NCI-H146 (cell line): ENCODE measurements at regions not wholly inside any gene's neighbourhood (a gene's known extent, or its start where the extent isn't known, plus 50 kb on each side); places are given as distances from the start of the nearest gene placed in this dataset.

Experiments used
- DNase-seq: peaks from one replicate; lab custom pipeline; 2025; lab: John Stamatoyannopoulos, UW

- no peak for DNase-seq
Measured at GRCh38 chr2:67041051-67041450, 356.1 kb upstream of the ETAA1 start.

GRCh38 chr2:67043781-67044478 is 353.2 kb upstream of the ETAA1 start:
- no peak for DNase-seq

- no peak for DNase-seq
Measured at GRCh38 chr2:67046591-67046990, 350.5 kb upstream of the ETAA1 start.

GRCh38 chr2:67048314-67048713 is 348.8 kb upstream of the ETAA1 start:
- no peak for DNase-seq

DNA sequence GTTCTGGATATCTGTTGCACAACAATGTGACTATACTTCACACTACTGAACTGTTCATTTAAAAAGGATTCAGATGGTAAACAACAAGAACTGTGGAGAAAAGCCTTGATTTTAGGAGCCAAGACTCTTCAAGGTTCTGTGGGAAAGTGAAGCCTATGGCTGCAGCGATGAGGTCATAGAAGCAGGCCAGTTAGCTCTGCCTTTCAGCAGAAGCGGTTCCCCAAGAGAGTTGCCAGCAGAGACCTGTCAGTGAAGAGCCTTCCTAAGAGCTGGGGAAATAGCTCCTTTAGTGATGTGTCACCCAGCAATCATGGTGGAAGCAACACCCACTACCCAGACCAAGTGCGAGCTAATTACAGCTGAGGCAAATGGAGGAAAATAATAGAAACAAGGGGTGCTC is 346.5 kb upstream of the ETAA1 start:
- peak; percentile 20 for DNase-seq

DNA sequence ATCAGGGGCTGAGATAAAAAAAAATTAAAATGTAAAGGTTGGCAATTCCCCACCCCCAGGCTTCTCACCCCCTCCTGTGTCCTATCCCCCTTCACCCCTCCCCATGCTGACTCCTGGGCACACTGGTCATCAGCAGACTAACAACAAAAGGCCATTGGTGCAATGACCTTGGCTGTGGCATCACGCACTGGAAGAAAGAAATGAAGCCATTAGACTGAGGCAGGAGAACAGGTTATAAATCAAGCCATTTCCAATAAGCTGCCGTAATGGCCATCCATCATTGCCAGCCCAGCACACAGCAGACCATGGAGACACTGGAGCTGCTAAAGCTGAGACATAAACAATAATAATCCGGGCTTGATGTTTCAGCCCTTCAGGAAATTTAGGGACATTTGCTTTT is 342.4 kb upstream of the ETAA1 start:
- peak; percentile 93 for DNase-seq

DNA sequence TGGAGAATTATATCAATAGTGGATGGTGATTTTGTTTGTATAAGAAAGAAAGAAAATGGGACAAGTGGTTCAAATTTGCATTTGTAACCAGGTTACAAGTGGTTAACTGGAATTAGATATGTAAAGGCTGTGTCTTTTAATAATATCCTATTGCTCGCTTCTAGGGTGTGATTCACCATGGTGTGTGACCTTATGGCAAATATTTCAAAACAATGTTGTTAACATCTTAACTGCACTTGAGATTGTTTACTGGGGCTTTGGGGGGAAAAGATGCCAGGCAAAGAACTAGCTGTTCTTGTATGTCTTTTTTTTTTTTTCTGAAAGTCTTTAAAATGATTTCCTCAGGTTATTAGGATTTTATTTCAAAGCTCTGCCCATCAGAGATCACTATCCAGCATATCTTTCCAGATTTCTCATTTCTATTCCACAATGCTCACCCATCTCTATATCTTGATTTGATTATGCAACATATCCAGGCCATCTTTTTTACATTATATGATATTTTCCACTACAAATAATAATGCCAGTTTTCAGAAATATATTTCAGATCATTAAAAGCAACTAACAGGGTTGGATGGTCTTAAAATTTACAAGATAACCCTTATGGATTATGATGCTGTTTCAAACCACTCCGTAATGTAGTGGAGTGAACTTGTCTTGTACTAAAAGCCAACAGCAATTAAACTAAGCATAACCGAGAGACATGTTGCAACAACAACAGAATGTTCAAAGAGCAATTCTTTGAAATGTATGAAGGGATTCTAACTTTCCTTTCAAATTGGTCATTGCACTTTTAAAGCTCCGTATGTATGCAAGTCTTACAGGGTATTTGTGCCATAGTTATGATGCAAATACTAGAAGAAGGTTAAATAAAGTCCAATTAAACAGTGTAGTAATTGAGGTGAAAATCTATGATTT is 341.5 kb upstream of the ETAA1 start:
- DNase-seq: no peak

DNA sequence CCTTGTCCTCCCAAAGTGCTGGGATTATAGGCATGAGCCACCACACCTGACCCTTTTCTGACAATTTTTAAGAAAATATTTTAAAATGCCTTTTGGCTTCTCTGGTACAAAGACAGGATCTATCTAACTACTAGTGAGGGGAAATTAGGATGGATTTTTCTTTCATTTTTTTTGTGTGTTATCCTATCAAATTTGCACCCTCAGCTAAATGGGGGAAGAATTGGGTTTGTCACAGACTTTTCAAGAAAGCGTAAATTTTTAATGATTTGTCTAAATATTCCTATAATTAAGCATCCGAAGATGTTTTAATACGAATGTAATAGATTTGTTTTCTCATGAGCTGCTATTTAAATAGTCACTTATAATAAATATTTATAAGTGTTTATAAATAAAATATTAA is 340.0 kb upstream of the ETAA1 start:
- DNase-seq: no peak

DNA sequence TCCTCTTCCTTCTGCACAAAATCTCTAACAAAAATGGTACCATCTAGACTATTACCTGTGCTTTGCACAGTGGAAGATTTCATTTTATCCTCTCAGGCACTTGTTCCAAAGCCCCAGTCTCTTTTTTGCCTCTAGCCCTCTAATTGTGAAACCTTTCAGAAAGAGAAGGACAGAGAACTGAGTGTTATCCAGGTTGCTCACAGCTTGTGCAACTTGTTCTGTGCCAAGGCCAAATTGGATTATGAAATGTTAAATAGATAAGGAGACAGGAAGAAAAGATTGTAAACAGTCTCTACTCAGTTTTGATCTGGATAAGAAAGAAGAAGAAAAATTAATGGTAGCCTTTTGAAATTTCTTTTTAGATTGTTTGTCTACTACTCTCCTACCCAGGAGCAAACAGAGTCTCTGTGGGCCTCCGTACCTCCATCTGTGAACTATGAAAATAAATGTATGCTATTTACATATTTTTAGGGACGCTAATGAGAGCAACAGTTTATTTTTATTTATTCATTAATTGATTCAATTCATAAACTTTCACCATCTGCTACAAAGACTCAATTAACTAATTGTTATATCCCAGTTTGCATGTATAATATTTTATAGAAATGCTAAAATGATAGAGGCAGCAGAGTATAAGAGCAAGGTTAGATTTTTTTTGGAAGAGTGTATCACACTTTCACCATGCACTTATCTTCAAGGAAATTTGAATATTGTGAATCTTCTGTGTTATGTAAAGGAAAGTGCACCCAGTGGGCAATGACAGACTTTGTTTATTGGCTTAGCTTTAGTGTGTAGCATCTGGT is 339.0 kb upstream of the ETAA1 start:
- DNase-seq: no peak

GRCh38 chr2:67065046-67065445 is 332.1 kb upstream of the ETAA1 start:
- DNase-seq: no peak

DNA sequence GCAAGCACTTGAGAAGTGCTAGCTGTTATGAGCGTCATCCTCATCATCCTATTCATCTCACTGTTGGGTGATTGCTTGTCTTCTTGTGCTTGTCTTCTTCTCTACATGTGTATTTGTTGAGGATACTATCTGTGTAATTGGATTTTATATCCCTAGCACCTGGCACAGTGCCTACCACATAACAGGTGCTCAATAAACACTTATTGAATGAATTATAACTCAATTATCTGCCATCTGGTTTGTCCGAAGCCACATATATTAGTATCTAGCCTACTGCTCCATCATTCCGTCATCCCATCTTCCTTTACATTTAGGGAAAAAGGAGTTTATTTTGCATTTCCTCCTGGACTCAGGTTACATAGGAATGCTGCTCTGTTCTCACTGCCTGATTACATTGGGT is 330.4 kb upstream of the ETAA1 start:
- no peak for DNase-seq

- no peak for DNase-seq
Measured at GRCh38 chr2:67067656-67068055, 329.5 kb upstream of the ETAA1 start.

DNA sequence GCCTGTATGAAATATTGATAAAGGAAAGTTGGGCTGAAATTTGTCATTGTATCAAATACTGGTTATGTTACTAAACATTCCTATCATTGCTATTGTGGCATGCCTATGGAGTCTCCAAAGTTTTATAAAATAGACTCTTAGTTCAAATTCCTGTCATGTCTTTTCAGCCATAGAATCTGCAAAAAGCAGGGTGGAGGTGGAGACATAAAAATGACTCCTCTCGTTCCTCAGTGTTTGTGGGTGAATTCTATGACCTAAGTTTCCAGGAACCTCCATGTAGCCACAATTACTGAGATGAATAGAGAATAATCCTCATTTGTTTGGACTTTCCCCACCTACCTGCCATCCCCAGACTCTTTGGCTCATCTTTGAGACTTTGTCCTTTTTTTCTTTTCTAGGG is 326.3 kb upstream of the ETAA1 start:
- no peak for DNase-seq

- no peak for DNase-seq
Measured at GRCh38 chr2:67075056-67075455, 322.1 kb upstream of the ETAA1 start.

DNA sequence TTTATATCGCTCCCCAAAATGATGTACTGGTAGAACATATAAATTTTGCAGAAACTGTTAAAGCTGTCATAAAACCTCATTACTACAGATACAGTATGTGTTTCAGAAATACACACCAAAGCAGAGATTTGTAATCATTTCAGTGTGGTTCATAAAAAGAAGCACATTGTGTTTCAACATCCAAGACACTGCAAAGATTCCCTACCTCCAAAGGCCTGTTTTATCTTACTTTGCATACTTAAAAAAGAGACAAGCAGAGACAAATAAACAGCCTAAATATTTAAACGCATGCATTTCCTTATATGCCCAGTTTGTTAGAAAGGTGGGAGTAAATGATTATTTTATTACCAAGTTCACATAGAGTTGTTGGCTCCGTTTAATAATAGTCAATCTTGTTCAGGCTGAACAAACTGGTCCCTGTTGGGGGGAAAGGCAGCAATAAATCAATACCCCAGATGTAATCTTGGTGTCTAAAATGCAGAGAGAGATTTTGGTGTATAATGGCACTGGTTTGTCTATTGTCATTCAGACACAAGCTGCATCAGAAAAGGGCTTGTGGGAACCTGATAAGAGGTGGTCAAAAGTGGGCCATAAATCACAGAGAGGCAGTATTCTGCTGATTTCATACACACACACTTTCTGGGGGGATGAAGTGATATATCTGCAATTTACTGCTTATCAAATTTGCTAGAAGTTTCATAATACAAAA is 321.4 kb upstream of the ETAA1 start:
- DNase-seq: no peak

GRCh38 chr2:67076239-67076624 is 320.9 kb upstream of the ETAA1 start:
- no peak for DNase-seq

GRCh38 chr2:67079729-67080128 is 317.4 kb upstream of the ETAA1 start:
- no peak for DNase-seq

- no peak for DNase-seq
Measured at GRCh38 chr2:67082813-67083212, 314.3 kb upstream of the ETAA1 start.

DNA sequence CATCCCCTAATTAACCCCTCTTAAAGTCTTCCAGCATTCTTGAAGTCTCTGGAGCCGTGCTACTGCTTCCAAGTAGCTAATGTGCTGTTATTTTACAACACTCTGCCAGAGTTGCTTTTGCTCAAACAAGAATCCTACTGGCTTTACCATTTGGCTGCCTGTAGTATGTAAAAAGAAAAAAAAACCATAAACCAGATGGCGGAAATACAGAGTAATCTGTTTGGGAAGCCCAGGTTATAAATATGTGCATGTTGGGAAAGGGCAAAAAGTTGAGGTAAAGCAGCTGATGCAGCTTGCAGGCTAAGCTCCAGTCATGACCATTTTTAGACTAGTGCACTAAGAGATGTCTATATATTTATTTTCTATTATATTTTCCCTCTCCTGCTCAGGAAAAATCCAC is 313.2 kb upstream of the ETAA1 start:
- DNase-seq: no peak

DNA sequence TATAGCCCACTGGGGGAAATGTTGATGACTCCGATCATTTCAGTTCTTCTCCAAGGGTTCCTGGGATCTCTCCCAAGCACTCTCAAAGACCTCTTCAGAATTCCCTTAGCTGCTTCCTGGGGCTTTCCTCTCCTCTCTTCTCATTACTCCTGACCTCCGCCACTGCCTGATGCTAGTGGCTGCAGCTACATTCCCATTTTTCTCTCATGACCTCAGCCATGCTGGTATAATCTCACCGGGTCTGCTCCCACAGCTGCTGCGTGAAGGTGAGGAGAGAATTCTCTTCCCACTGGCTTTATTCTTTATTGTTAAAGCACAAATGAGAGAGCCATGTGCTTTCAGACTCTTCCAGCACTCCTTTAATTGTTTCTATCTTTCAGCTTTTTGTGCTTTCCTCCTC is 312.0 kb upstream of the ETAA1 start:
- no peak for DNase-seq

GRCh38 chr2:67091681-67092080 is 305.5 kb upstream of the ETAA1 start:
- DNase-seq: no peak

DNA sequence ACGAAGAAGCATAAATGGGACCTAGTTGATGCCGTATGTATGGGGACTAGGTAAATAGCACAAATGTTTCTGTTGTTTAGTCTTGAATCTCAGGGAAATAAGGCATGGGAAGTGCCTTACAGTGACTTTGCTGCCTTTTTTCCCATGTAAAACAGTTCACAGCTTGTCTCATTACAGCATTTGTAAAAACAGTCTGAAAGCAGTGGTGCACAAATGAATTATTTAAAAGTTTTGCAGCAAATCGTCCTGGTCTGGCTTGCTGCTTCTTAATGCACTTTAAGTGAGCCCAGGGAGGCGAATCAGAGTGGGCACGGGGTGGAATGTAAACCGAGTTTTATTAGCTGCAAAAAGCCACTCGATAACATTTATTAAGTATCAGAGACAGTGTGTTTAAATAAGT is 302.0 kb upstream of the ETAA1 start:
- DNase-seq: no peak
